ENCODE measurements at regions not wholly inside any gene's neighbourhood (a gene's known extent, or its start where the extent isn't known, plus 50 kb on each side); places are given as distances from the start of the nearest gene placed in this dataset.

- TF ChIP-seq SIX5 (IDR thresholded peaks at IDR 0.05; ENCODE audit: low read depth, low read length), result no peak
- no peak for TF ChIP-seq CHD1 (IDR thresholded peaks at IDR 0.05; ENCODE audit: low read depth, low read length)
- no peak for TF ChIP-seq FOSL1 (IDR thresholded peaks at IDR 0.05; ENCODE audit: insufficient read depth, low read depth, low read length)
- TF ChIP-seq SP1 (IDR thresholded peaks at IDR 0.05; ENCODE audit: low read depth, low read length), result no peak
- TF ChIP-seq CEBPB (IDR thresholded peaks at IDR 0.05; ENCODE audit: low read depth, low read length), result no peak
- no peak for TF ChIP-seq RFX5 (IDR thresholded peaks at IDR 0.05; ENCODE audit: borderline replicate concordance, low read depth, low read length)
- TF ChIP-seq YY1 (IDR thresholded peaks at IDR 0.05; ENCODE audit: low read depth, low read length), result no peak
- TF ChIP-seq KDM1A (IDR thresholded peaks at IDR 0.05; ENCODE audit: borderline replicate concordance, low read length), result no peak
- no peak for TF ChIP-seq POU5F1 (IDR thresholded peaks at IDR 0.05; ENCODE audit: low read depth, low read length)
- TF ChIP-seq RBBP5 (IDR thresholded peaks at IDR 0.05; ENCODE audit: borderline replicate concordance, low read depth, low read length), result no peak
- no peak for TF ChIP-seq E2F6 (IDR thresholded peaks at IDR 0.05)
- TF ChIP-seq JUN (IDR thresholded peaks at IDR 0.05; ENCODE audit: low read depth, low read length), result no peak
- TF ChIP-seq EZH2 (IDR thresholded peaks at IDR 0.05; ENCODE audit: low read depth, low read length, severe bottlenecking), result no peak
These were observed 128.2 kb downstream of the MED10 start (continued) for GRCh38 chr5:6250121-6250520.

Data from H1 (cell line).